Mucosa of descending colon (tissue), 3 donors: ENCODE measurements at regions not wholly inside any gene's neighbourhood (a gene's known extent, or its start where the extent isn't known, plus 50 kb on each side); places are given as distances from the start of the nearest gene placed in this dataset.

ENCODE experiments used
- ATAC-seq: fragments of 200-7000 bp; cut with Tn5 transposase; one replicate; pipeline ENCODE4 v1.9.1; 2020; ENCODE audit warnings: mild to moderate bottlenecking, moderate library complexity
- DNase-seq, 3 donors: peaks; one replicate each; pipeline ENCODE4 v3.0.0-alpha.2; 2020
- H3K36me3 ChIP-seq: fragments of 200-600 bp; one replicate; pipeline ENCODE4 v1.8.0; 2021; ENCODE audit warnings: low read depth, mild to moderate bottlenecking
- H3K4me1 ChIP-seq: fragments of 200-600 bp; one replicate; pipeline ENCODE4 v1.8.0; 2021; ENCODE audit warnings: low read depth, mild to moderate bottlenecking
- H3K4me3 ChIP-seq: fragments of 200-600 bp; one replicate; pipeline ENCODE4 v1.8.0; 2021; ENCODE audit warnings: mild to moderate bottlenecking
- H3K9me3 ChIP-seq: fragments of 200-600 bp; one replicate; pipeline ENCODE4 v1.8.0; 2021; ENCODE audit warnings: mild to moderate bottlenecking
- CTCF ChIP-seq: fragments of 200-600 bp; IDR thresholded peaks from one replicate; pipeline ENCODE4 v1.8.0; 2022; ENCODE audit warnings: antibody characterized with exemption, mild to moderate bottlenecking
- intact Hi-C, 2 donors: fragments of 100-400 bp; cut with DNase I in 1 of 2; cut with micrococcal nuclease in 1 of 2; formaldehyde crosslinking; loops; one replicate each; pipeline versions ENCODE4 v1.11.0 to v1.11.1; 2022; cut with DNase I, micrococcal nuclease
- donor health status: DM: no; HTN: no; CAD: no; lungs with moderate emphysema.
- donor health status: DM: no; HTN: no; CAD: no.
- donor health status: DM: no; HTN: yes; CAD: no.

GRCh38 chr13:22403144-22403543, 732.3 kb downstream of the FGF9 start:
- Histone ChIP-seq H3K9me3 (no peaks in the 10 kb centered on the region), H3K4me1 (no peaks in the 10 kb centered on the region), H3K4me3 (no peak overlapping the region), H3K36me3 (no peaks in the 10 kb centered on the region)
- intact Hi-C loops: no loop called here
- no peak for DNase-seq
- no peak for TF ChIP-seq CTCF
- ATAC-seq: no peak

GRCh38 chr13:22405891-22406290, 735.0 kb downstream of the FGF9 start:
- Histone ChIP-seq H3K4me3 (no peak overlapping the region), H3K36me3 (no peaks in the 10 kb centered on the region), H3K9me3 (peaks cover under 1% of the 10 kb centered on the region), H3K4me1 (no peaks in the 10 kb centered on the region)
- no peak for TF ChIP-seq CTCF
- ATAC-seq: no peak
- DNase-seq: no peak
- intact Hi-C loops: no loop called here

GRCh38 chr13:22412452-22412851, 741.6 kb downstream of the FGF9 start:
- intact Hi-C loops: no loop called here
- H3K4me1 ChIP-seq: no peaks in the 10 kb centered on the region

GRCh38 chr13:22422023-22422422, 751.1 kb downstream of the FGF9 start:
- Histone ChIP-seq H3K4me1 (no peaks in the 10 kb centered on the region), H3K4me3 (no peak overlapping the region), H3K9me3 (no peaks in the 10 kb centered on the region), H3K36me3 (no peaks in the 10 kb centered on the region)
- no peak for TF ChIP-seq CTCF
- DNase-seq: no peak
- intact Hi-C loops: no loop called here
- ATAC-seq: no peak

More at GRCh38 chr13:22412452-22412851, 741.6 kb downstream of the FGF9 start:
- no peak for TF ChIP-seq CTCF
- no peaks in the 10 kb centered on the region for H3K36me3 ChIP-seq
- no peak overlapping the region for H3K4me3 ChIP-seq
- ATAC-seq (no peak), DNase-seq (no peak)
- peaks cover 27% of the 10 kb centered on the region for H3K9me3 ChIP-seq

GRCh38 chr13:22422712-22423111, 751.8 kb downstream of the FGF9 start:
- no peak for ATAC-seq
- Histone ChIP-seq H3K4me3 (no peak overlapping the region), H3K36me3 (no peaks in the 10 kb centered on the region), H3K4me1 (no peaks in the 10 kb centered on the region), H3K9me3 (no peaks in the 10 kb centered on the region)
- intact Hi-C loops: no loop called here
- TF ChIP-seq CTCF: no peak
- DNase-seq: no peak

GRCh38 chr13:22423261-22423660, 752.4 kb downstream of the FGF9 start:
- Histone ChIP-seq H3K36me3 (no peaks in the 10 kb centered on the region), H3K4me1 (no peaks in the 10 kb centered on the region), H3K4me3 (no peak overlapping the region), H3K9me3 (no peaks in the 10 kb centered on the region)
- ATAC-seq: no peak
- TF ChIP-seq CTCF: no peak
- intact Hi-C loops: no loop called here
- DNase-seq: no peak
